HFFc6 (cell line): ENCODE measurements at regions not wholly inside any gene's neighbourhood (a gene's known extent, or its start where the extent isn't known, plus 50 kb on each side); places are given as distances from the start of the nearest gene placed in this dataset.

Experiments used
- DNase-seq: peaks from one replicate; pipeline ENCODE4 v3.0.0-alpha.2; 2018
- H3K27ac Mint-ChIP-seq: 2 replicates; pipeline ENCODE4 v1.8.0; 2020; ENCODE audit warnings: mild to moderate bottlenecking, mixed read lengths
- H3K27me3 Mint-ChIP-seq: 2 replicates; pipeline ENCODE4 v1.8.0; 2021; ENCODE audit warnings: mild to moderate bottlenecking, moderate library complexity, mixed read lengths; ENCODE audit not compliant: insufficient read depth
- H3K36me3 Mint-ChIP-seq: 2 replicates; pipeline ENCODE4 v1.8.0; 2021; ENCODE audit warnings: low read depth, mixed read lengths
- H3K4me1 Mint-ChIP-seq: 2 replicates; pipeline ENCODE4 v1.8.0; 2020; ENCODE audit warnings: low read depth, mixed read lengths
- H3K4me3 Mint-ChIP-seq: 2 replicates; pipeline ENCODE4 v1.8.0; 2020; ENCODE audit warnings: mild to moderate bottlenecking, moderate library complexity, mixed read lengths
- H3K9me3 Mint-ChIP-seq: 2 replicates; pipeline ENCODE4 v1.8.0; 2020; ENCODE audit warnings: mild to moderate bottlenecking, mixed read lengths
- TF ChIP-seq, protein P1 (sequence below): fragments of 200-600 bp; sonication (generic); IDR thresholded peaks from 2 replicates; pipeline ENCODE4 v1.5.0; 2021; ENCODE audit warnings: antibody characterized with exemption, mild to moderate bottlenecking

DNA sequence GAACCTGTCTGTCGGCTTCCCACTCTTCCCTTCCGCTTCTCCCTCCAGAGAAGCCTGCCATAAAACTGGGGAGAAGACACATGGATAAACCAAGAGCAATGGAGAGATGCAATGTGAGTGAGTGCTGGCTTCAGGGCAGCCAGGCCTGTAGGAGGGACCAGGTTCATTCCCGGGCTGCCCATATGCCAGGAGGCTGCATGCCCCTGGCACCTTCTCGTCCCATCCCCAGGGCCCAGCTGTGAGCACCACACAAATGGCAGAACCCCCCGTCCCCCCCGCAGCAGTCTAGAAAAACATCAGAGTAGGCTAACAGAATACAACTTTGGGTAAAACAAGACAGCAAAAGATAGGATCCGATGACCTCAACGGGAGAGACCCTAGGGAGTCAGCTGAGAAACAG, 341.3 kb upstream of the SHH start:
- Mint-ChIP-seq H3K27me3 (no peaks in the 10 kb centered on the region; the same call in 1 of the 2 replicates), H3K9me3 (peaks cover 36% of the 10 kb centered on the region), H3K36me3 (0 out of 2 replicates have a peak, but pooled peaks cover 7% of the 10 kb centered on the region), H3K4me1 (no peaks in the 10 kb centered on the region), H3K27ac (no peak overlapping the region), H3K4me3 (no peak overlapping the region)
- TF ChIP-seq, protein P1, sequence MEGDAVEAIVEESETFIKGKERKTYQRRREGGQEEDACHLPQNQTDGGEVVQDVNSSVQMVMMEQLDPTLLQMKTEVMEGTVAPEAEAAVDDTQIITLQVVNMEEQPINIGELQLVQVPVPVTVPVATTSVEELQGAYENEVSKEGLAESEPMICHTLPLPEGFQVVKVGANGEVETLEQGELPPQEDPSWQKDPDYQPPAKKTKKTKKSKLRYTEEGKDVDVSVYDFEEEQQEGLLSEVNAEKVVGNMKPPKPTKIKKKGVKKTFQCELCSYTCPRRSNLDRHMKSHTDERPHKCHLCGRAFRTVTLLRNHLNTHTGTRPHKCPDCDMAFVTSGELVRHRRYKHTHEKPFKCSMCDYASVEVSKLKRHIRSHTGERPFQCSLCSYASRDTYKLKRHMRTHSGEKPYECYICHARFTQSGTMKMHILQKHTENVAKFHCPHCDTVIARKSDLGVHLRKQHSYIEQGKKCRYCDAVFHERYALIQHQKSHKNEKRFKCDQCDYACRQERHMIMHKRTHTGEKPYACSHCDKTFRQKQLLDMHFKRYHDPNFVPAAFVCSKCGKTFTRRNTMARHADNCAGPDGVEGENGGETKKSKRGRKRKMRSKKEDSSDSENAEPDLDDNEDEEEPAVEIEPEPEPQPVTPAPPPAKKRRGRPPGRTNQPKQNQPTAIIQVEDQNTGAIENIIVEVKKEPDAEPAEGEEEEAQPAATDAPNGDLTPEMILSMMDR: no peak
- no peak for DNase-seq

DNA sequence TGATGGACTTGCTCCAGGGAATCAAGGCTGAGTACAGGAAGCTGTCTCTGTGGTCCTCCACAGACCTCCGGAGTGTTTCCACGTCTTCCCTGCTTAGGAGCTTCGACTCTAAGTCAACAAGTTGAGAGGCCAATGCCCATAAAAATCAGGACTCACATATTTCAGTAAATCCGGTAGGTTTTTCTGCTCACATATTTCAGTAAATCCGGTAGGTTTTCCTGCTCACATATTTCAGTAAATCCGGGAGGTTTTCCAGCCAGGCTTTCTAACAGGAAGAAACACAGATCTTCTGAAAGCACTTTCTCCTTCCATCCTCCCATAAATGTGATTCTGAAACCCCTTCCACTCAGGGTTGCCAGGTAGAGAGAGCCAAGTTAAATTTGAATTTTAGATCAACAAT, 340.1 kb upstream of the SHH start:
- H3K27ac Mint-ChIP-seq: no peak overlapping the region
- H3K4me1 Mint-ChIP-seq: no peaks in the 10 kb centered on the region
- H3K27me3 Mint-ChIP-seq: no peaks in the 10 kb centered on the region
- DNase-seq: no peak
- TF ChIP-seq, protein P1: no peak
- 0 out of 2 replicates have a peak, but pooled peaks cover 7% of the 10 kb centered on the region for H3K36me3 Mint-ChIP-seq
- H3K4me3 Mint-ChIP-seq: no peak overlapping the region
- peaks cover 35% of the 10 kb centered on the region for H3K9me3 Mint-ChIP-seq

DNA sequence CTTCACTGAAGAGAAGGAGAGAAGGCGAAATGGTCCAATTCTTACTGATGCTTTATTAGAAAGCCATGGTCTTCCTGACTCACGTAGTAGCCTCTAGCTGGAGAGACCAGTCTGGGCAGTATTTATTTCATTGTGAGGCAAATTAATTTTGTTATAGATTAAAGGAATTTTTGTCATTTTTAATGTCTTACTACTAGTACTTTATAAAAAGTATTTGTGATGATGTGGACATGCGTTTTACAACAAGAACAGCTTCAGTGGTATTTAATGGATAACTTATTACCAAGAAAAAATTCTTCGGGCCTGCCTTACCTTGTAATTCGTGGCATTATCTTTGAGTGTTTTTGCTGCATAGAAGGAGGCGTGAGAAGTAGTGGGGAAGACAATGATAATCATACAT, 339.4 kb upstream of the SHH start:
- TF ChIP-seq, protein P1: no peak
- H3K36me3 Mint-ChIP-seq: 0 out of 2 replicates have a peak, but pooled peaks cover 7% of the 10 kb centered on the region
- no peaks in the 10 kb centered on the region for H3K27me3 Mint-ChIP-seq
- no peak for DNase-seq
- no peak overlapping the region for H3K27ac Mint-ChIP-seq
- no peak overlapping the region for H3K4me3 Mint-ChIP-seq
- H3K4me1 Mint-ChIP-seq: no peaks in the 10 kb centered on the region
- peaks cover 39% of the 10 kb centered on the region for H3K9me3 Mint-ChIP-seq

DNA sequence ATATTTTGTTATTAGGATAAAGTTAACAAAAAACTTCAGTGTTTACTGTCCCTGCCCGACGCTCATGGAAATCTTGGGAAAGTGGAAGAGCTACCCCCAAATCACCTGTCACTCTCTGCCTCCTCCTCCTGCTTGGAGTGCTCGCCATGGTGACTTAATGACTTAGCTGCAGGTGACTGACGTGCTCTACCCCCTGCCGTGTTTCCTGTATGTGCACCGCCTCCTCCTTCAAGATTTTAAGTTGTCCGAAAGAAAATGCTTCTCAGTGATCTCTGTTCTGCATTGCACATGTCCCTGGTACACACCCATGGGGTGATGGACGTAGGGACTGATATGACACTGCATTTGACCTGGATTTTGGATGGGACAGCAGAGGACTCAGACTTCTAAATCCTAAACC, 338.8 kb upstream of the SHH start:
- H3K27ac Mint-ChIP-seq: no peak overlapping the region
- TF ChIP-seq, protein P1: no peak
- H3K9me3 Mint-ChIP-seq: peaks cover 36% of the 10 kb centered on the region
- H3K4me1 Mint-ChIP-seq: no peaks in the 10 kb centered on the region
- no peak for DNase-seq
- H3K4me3 Mint-ChIP-seq: no peak overlapping the region
- 0 out of 2 replicates have a peak, but pooled peaks cover 7% of the 10 kb centered on the region for H3K36me3 Mint-ChIP-seq
- no peaks in the 10 kb centered on the region for H3K27me3 Mint-ChIP-seq

DNA sequence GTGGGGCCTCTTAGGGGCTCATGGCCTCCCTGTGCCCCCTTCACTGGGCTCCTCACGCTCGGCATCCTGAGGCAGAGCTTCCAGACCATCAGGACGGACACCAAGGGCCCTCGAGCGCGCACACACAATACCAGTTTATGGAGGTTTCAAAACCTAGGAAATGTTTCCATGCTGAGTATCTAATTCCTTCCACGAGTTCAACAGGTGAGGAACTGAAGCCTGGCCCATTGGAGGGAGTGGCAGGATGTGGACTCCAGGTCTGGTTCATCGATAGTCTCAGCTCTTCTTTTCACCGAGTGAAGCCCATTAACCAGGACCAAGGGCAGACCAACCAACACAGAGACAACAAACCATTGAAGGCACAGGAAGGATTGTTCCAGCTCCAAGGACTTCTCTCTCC, 336.7 kb upstream of the SHH start:
- H3K4me1 Mint-ChIP-seq: no peaks in the 10 kb centered on the region
- no peak overlapping the region for H3K4me3 Mint-ChIP-seq
- peaks cover 45% of the 10 kb centered on the region for H3K9me3 Mint-ChIP-seq
- TF ChIP-seq, protein P1: no peak
- DNase-seq: no peak
- no peak overlapping the region for H3K27ac Mint-ChIP-seq
- peaks cover 1% of the 10 kb centered on the region for H3K27me3 Mint-ChIP-seq
- peaks cover 7% of the 10 kb centered on the region; the same call in 1 of the 2 replicates for H3K36me3 Mint-ChIP-seq

DNA sequence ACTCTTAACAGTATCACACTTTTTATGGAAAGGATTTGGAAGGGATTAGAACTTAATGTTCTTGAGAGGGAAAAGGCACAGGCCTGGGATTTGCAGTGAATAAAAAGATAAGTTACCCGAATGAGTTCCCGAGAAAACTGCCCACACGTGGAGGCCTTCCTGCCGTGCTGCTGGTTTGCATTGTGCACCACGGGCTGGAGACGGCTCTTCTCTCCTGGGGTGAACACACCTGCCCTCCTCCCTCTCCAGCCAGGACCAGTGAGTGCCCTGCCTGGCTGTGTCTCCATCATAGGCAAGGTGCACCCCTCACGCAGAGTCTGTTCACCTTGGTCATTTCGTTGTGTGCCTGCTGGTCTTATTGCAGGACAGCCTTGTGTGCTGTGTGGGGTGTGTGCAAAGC, 336.3 kb upstream of the SHH start:
- peaks cover 41% of the 10 kb centered on the region for H3K9me3 Mint-ChIP-seq
- H3K4me1 Mint-ChIP-seq: no peaks in the 10 kb centered on the region
- H3K27ac Mint-ChIP-seq: no peak overlapping the region
- H3K36me3 Mint-ChIP-seq: peaks cover 6% of the 10 kb centered on the region; the same call in 1 of the 2 replicates
- H3K4me3 Mint-ChIP-seq: no peak overlapping the region
- TF ChIP-seq, protein P1: no peak
- peaks cover 1% of the 10 kb centered on the region for H3K27me3 Mint-ChIP-seq
- no peak for DNase-seq
